ENCODE measurements at regions not wholly inside any gene's neighbourhood (a gene's known extent, or its start where the extent isn't known, plus 50 kb on each side); places are given as distances from the start of the nearest gene placed in this dataset.

GRCh38 chr16:75794426-75794825 lies 68.1 kb upstream of the CPHXL start:
- TF ChIP-seq TCF4 (CRISPR knock-in tag; IDR thresholded peaks at IDR 0.05; ENCODE audit: borderline replicate concordance) (no peak), ZC3H10 (CRISPR knock-in tag; IDR thresholded peaks at IDR 0.05) (no peak), ISL1 (CRISPR knock-in tag; IDR thresholded peaks at IDR 0.05) (no peak), CREB5 (CRISPR knock-in tag; IDR thresholded peaks at IDR 0.05; ENCODE audit: low read depth) (no peak), TSHZ2 (CRISPR knock-in tag; IDR thresholded peaks at IDR 0.05) (no peak), GLIS3 (CRISPR knock-in tag; IDR thresholded peaks at IDR 0.05) (no peak), ZNF8 (CRISPR knock-in tag; IDR thresholded peaks at IDR 0.05) (no peak), PATZ1 (CRISPR knock-in tag; IDR thresholded peaks at IDR 0.05; ENCODE audit: borderline replicate concordance) (no peak)
